ENCODE measurements at regions not wholly inside any gene's neighbourhood (a gene's known extent, or its start where the extent isn't known, plus 50 kb on each side); places are given as distances from the start of the nearest gene placed in this dataset.

DNA sequence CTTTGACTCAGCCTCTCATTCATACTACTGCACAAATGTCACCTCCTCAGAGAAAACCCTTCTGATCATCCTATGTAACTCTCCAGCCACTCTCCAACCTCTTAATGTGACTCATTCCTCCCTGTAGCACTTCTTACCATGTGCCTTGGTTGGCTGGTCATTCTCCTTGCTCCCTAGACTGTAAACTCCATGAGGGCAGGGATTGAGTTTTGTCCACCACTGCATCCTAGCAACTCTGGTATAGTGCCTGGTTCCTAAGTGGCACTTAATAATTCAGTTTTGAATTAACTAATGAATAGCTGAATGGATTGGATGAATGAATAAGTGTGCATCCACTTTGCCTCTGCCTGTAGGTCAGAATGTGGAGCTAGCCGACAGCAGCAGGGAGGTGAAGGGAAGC lies 202.5 kb upstream of the HES1 start:
- H3K4me3 Mint-ChIP-seq: no peak overlapping the region
- no peak overlapping the region for H3K27ac Mint-ChIP-seq
- no peak for DNase-seq (ENCODE audit: low spot score in 2 of 2, unreplicated experiment in 2 of 2)
- H3K4me1 Mint-ChIP-seq: peaks cover 3% of the 10 kb centered on the region
- no peaks in the 10 kb centered on the region for H3K9me3 Mint-ChIP-seq
- TF ChIP-seq, protein P1, sequence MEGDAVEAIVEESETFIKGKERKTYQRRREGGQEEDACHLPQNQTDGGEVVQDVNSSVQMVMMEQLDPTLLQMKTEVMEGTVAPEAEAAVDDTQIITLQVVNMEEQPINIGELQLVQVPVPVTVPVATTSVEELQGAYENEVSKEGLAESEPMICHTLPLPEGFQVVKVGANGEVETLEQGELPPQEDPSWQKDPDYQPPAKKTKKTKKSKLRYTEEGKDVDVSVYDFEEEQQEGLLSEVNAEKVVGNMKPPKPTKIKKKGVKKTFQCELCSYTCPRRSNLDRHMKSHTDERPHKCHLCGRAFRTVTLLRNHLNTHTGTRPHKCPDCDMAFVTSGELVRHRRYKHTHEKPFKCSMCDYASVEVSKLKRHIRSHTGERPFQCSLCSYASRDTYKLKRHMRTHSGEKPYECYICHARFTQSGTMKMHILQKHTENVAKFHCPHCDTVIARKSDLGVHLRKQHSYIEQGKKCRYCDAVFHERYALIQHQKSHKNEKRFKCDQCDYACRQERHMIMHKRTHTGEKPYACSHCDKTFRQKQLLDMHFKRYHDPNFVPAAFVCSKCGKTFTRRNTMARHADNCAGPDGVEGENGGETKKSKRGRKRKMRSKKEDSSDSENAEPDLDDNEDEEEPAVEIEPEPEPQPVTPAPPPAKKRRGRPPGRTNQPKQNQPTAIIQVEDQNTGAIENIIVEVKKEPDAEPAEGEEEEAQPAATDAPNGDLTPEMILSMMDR (IDR thresholded peaks at IDR 0.05; ENCODE audit: unreplicated experiment): no peak
- H3K36me3 Mint-ChIP-seq: no peaks in the 10 kb centered on the region
- no peaks in the 10 kb centered on the region for H3K27me3 Mint-ChIP-seq (ENCODE audit: low read depth)

DNA sequence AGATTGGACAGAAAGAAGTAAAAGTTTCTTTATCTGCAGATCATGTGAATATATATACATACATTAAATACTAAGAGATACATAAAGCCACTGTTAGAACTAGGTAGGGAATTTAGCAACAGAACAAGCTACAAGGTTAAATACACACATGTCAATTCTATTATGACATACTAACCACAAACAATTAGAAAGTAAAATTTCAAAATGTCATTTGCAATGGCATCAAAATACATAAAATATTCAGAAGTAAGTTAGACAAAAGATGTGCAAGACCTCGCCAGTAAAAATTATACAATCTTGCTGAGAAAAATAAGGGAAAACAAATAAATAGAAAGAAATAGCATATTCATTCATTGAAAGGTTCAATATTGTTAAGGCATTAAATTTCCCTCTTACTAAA lies 200.0 kb upstream of the HES1 start:
- no peak for DNase-seq (ENCODE audit: low spot score in 2 of 2, unreplicated experiment in 2 of 2)
- TF ChIP-seq, protein P1 (IDR thresholded peaks at IDR 0.05; ENCODE audit: unreplicated experiment): no peak
- no peaks in the 10 kb centered on the region for H3K9me3 Mint-ChIP-seq
- no peaks in the 10 kb centered on the region for H3K36me3 Mint-ChIP-seq
- no peak overlapping the region for H3K4me3 Mint-ChIP-seq
- no peak overlapping the region for H3K27ac Mint-ChIP-seq
- no peaks in the 10 kb centered on the region for H3K4me1 Mint-ChIP-seq
- no peaks in the 10 kb centered on the region for H3K27me3 Mint-ChIP-seq (ENCODE audit: low read depth)

- DNase-seq (ENCODE audit: low spot score in 2 of 2, unreplicated experiment in 2 of 2): no peak
- H3K36me3 Mint-ChIP-seq: no peaks in the 10 kb centered on the region
- H3K4me1 Mint-ChIP-seq: peaks cover 6% of the 10 kb centered on the region
- H3K9me3 Mint-ChIP-seq: no peaks in the 10 kb centered on the region
- H3K27me3 Mint-ChIP-seq (ENCODE audit: low read depth): no peaks in the 10 kb centered on the region
- H3K27ac Mint-ChIP-seq: no peak overlapping the region
- TF ChIP-seq, protein P1 (IDR thresholded peaks at IDR 0.05; ENCODE audit: unreplicated experiment): no peak
- H3K4me3 Mint-ChIP-seq: no peak overlapping the region
Observed at GRCh38 chr3:193938613-193939012, 197.3 kb upstream of the HES1 start.

DNA sequence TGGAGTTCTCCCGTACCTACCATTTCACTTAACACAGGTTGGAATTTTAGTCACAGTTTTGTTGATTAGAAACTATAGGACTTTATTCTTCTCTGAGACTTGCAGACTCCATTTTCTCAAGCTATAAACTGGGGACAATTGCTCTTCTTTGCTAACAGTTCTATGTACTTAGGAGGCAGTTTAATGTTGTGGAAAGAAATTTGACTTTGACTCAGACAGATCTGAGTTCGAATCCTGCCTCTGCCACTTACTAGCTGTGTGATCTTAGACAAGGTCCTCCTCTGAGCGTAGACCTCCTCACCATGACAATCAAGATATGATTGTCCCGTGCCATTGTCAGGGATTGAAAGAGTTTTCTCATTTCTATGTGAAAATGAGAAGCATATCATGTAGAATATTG lies 196.4 kb upstream of the HES1 start:
- TF ChIP-seq, protein P1 (IDR thresholded peaks at IDR 0.05; ENCODE audit: unreplicated experiment): no peak
- Mint-ChIP-seq H3K4me1 (peaks cover 15% of the 10 kb centered on the region), H3K4me3 (no peak overlapping the region), H3K27ac (no peak overlapping the region), H3K9me3 (no peaks in the 10 kb centered on the region), H3K27me3 (ENCODE audit: low read depth) (no peaks in the 10 kb centered on the region), H3K36me3 (no peaks in the 10 kb centered on the region)
- no peak for DNase-seq (ENCODE audit: low spot score in 2 of 2, unreplicated experiment in 2 of 2)

DNA sequence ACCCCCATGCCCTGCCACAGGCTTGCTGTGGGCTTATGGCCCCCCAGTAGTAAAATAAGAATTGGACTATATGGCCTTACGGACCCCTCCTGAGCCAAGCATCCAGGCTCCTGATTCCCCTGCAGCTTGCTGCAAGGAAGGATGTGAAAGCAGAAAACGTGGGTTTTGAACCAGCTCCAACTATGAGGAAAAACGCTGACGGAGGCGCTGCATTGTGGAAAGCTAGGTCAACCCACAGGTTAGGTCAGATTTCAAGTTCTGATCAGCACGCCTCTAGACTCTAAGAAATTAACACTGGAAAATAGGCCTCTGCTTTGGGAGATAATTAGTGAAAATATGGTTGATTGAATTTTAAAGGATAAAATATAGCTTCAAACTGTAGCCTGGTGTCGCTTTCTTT lies 195.4 kb upstream of the HES1 start:
- TF ChIP-seq, protein P1 (IDR thresholded peaks at IDR 0.05; ENCODE audit: unreplicated experiment): no peak
- Mint-ChIP-seq H3K27me3 (ENCODE audit: low read depth) (peaks cover 2% of the 10 kb centered on the region), H3K27ac (no peak overlapping the region), H3K4me3 (no peak overlapping the region), H3K36me3 (no peaks in the 10 kb centered on the region), H3K9me3 (no peaks in the 10 kb centered on the region), H3K4me1 (peaks cover 19% of the 10 kb centered on the region)
- no peak for DNase-seq (ENCODE audit: low spot score in 2 of 2, unreplicated experiment in 2 of 2)

DNA sequence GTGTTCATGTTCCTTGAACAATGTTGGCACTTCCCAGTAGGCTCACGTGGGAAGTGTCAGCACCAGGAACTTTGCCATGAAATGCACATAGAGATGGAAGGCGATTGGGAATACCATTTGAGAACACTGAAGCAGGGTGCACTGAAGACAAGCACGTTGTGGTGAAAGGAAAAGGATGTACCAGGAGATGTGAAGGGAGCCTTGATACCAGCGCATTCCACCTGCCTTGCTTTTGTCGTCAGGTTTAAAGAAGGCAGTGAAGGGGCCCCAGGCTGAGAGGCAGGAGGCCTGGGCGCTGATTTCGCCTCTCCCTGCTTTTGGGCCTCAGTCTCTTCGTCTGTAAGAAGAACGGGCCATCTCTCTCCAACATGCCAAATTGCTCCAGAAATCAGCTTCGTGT lies 194.5 kb upstream of the HES1 start:
- H3K4me3 Mint-ChIP-seq: no peak overlapping the region
- DNase-seq (ENCODE audit: low spot score in 2 of 2, unreplicated experiment in 2 of 2): no peak
- TF ChIP-seq, protein P1 (IDR thresholded peaks at IDR 0.05; ENCODE audit: unreplicated experiment): no peak
- no peak overlapping the region for H3K27ac Mint-ChIP-seq
- peaks cover 19% of the 10 kb centered on the region for H3K4me1 Mint-ChIP-seq
- no peaks in the 10 kb centered on the region for H3K36me3 Mint-ChIP-seq
- H3K9me3 Mint-ChIP-seq: no peaks in the 10 kb centered on the region
- peaks cover 3% of the 10 kb centered on the region for H3K27me3 Mint-ChIP-seq (ENCODE audit: low read depth)
